Epithelial cell of proximal tubule (primary cell): ENCODE measurements at regions not wholly inside any gene's neighbourhood (a gene's known extent, or its start where the extent isn't known, plus 50 kb on each side); places are given as distances from the start of the nearest gene placed in this dataset.

Source experiments
- DNase-seq: peaks from one replicate; pipeline ENCODE4 v3.0.0-alpha.2; 2011; ENCODE audit warnings: low read depth
- H3K4me3 ChIP-seq: 2 replicates; pipeline ENCODE4 v1.5.1; 2011; ENCODE audit warnings: low read depth, mild to moderate bottlenecking, low read length
- CTCF ChIP-seq: conservative IDR thresholded peaks from 2 replicates; pipeline ENCODE4 v1.5.1; 2012; ENCODE audit warnings: low read depth, mild to moderate bottlenecking, low read length

- TF ChIP-seq CTCF, result no peak
- no peak for DNase-seq
- H3K4me3 ChIP-seq, result no peak overlapping the region
Measured at GRCh38 chr4:156053174-156053573, 99.5 kb upstream of the CTSO start.

DNA sequence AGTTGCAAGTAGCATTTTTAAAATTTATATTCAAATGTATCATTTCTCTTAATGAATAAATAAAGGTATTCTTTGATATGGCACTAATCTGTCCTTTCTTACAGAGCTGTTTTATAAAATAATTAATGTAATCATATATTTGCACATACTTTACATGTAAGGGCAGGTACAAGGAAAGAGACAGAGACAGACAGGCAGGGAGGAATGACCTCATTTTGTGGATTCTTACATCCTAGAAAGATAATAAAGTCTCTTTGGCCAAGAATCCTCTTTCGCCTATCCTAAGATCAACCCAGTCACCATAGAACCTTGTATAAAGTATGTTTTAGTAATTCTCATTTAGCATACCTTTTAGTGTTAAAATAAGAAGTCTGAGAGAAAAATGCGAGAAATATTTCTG lies 98.5 kb upstream of the CTSO start:
- DNase-seq, result no peak

DNA sequence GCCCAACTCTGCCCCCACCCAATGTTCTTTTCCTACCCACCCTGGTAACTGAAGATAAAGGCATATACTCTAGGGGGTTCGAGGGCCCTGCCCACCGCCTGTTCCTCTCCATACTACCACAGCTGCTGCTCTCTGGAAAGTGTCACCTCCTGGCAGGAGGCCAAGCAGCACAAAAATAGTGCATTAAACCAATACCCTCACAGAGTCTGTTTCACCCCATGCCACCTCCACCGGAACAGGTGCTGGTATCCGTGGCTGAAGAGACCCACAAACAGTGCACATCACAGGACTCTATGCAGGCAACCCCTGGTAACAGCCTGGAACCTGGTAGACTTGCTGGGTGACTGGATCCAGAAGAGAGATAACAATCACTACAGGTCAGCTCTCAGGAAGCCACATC lies 85.1 kb upstream of the CTSO start:
- TF ChIP-seq CTCF, result no peak
- no peak for DNase-seq
- H3K4me3 ChIP-seq, result no peak overlapping the region

More for the DNA sequence above, 98.5 kb upstream of the CTSO start:
- no peak for TF ChIP-seq CTCF
- no peak overlapping the region for H3K4me3 ChIP-seq

- H3K4me3 ChIP-seq, result no peak overlapping the region
- DNase-seq, result no peak
- no peak for TF ChIP-seq CTCF
Measured at GRCh38 chr4:156036496-156036895, 82.8 kb upstream of the CTSO start.

DNA sequence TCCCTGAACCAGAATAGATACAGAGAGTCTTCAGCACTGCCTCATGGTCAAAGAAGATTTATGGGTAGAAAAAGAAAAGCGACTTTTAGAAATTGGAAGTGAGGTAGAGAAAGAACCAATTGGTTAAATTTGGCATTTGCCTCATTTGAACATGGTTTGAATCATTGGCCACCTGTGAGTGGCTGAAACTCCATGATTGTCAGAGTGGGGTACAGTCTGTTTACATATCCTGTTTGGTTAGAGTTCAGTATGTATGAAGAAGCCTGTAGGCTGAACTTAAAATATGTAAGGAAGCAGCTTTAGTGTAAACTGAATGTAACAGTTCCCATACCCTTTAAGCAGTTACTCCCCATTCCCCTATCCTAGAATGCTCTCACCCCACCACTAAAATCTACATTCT lies 76.0 kb upstream of the CTSO start:
- TF ChIP-seq CTCF, result no peak
- no peak overlapping the region for H3K4me3 ChIP-seq

GRCh38 chr4:156021298-156021697 lies 67.6 kb upstream of the CTSO start:
- H3K4me3 ChIP-seq, result no peak overlapping the region
- DNase-seq, result no peak
- no peak for TF ChIP-seq CTCF

More for the DNA sequence above, 76.0 kb upstream of the CTSO start:
- DNase-seq, result no peak

- H3K4me3 ChIP-seq, result no peak overlapping the region
- DNase-seq, result no peak
- no peak for TF ChIP-seq CTCF
Measured at GRCh38 chr4:156019246-156019645, 65.6 kb upstream of the CTSO start.
